ENCODE measurements at regions not wholly inside any gene's neighbourhood (a gene's known extent, or its start where the extent isn't known, plus 50 kb on each side); places are given as distances from the start of the nearest gene placed in this dataset.
A peak's percentile ranks its signal among the peaks of the same experiment; 100 is the strongest.

- Histone ChIP-seq H3K4me1 (no peaks in the 10 kb centered on the region), H3K9me3 (no peaks in the 10 kb centered on the region), H3K36me3 (no peaks in the 10 kb centered on the region), H3K27ac (no peak overlapping the region), H3K4me3 (no peak overlapping the region), H3K27me3 (no peaks in the 10 kb centered on the region)
- no peak for DNase-seq (ENCODE audit: low spot score)
- TF ChIP-seq, protein P1, sequence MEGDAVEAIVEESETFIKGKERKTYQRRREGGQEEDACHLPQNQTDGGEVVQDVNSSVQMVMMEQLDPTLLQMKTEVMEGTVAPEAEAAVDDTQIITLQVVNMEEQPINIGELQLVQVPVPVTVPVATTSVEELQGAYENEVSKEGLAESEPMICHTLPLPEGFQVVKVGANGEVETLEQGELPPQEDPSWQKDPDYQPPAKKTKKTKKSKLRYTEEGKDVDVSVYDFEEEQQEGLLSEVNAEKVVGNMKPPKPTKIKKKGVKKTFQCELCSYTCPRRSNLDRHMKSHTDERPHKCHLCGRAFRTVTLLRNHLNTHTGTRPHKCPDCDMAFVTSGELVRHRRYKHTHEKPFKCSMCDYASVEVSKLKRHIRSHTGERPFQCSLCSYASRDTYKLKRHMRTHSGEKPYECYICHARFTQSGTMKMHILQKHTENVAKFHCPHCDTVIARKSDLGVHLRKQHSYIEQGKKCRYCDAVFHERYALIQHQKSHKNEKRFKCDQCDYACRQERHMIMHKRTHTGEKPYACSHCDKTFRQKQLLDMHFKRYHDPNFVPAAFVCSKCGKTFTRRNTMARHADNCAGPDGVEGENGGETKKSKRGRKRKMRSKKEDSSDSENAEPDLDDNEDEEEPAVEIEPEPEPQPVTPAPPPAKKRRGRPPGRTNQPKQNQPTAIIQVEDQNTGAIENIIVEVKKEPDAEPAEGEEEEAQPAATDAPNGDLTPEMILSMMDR (IDR thresholded peaks at IDR 0.05): no peak
These were observed 382.2 kb upstream of the CDH6 start for GRCh38 chr5:30811298-30811697.

- Histone ChIP-seq H3K4me3 (no peak overlapping the region), H3K36me3 (no peaks in the 10 kb centered on the region), H3K27ac (no peak overlapping the region), H3K4me1 (no peaks in the 10 kb centered on the region), H3K9me3 (no peaks in the 10 kb centered on the region), H3K27me3 (no peaks in the 10 kb centered on the region)
- TF ChIP-seq, protein P1 (IDR thresholded peaks at IDR 0.05): no peak
- no peak for DNase-seq (ENCODE audit: low spot score)
These were observed 383.6 kb upstream of the CDH6 start for GRCh38 chr5:30809933-30810332.

DNA sequence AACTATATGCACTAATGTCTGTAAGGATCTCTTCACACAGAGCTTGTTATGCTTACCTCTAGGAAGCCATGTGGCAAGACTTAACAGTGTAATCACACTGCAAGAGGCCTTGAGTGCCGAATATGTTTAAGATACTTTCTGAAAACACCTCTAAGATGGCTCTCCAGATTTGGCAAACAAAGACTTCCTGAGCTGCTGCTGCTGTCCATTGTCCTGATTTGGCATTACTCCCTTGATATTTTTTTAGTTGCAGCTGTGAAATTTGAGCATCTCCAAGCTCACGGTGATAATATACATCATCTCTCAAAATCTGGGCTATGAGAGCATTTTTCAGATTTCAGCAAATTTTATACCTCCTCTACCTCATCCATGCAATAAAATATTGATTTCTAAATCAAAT, 384.5 kb upstream of the CDH6 start:
- Histone ChIP-seq H3K9me3 (no peaks in the 10 kb centered on the region), H3K4me3 (no peak overlapping the region), H3K27ac (no peak overlapping the region), H3K36me3 (no peaks in the 10 kb centered on the region), H3K27me3 (no peaks in the 10 kb centered on the region), H3K4me1 (no peaks in the 10 kb centered on the region)
- DNase-seq (ENCODE audit: low spot score): no peak
- TF ChIP-seq, protein P1 (IDR thresholded peaks at IDR 0.05): no peak

- Histone ChIP-seq H3K4me1 (no peaks in the 10 kb centered on the region), H3K9me3 (no peaks in the 10 kb centered on the region), H3K27me3 (no peaks in the 10 kb centered on the region), H3K4me3 (no peak overlapping the region), H3K36me3 (no peaks in the 10 kb centered on the region), H3K27ac (no peak overlapping the region)
- TF ChIP-seq, protein P1 (IDR thresholded peaks at IDR 0.05): peak; percentile 26 to 60
- no peak for DNase-seq (ENCODE audit: low spot score)
These were observed 388.6 kb upstream of the CDH6 start for GRCh38 chr5:30804739-30805505.

GRCh38 chr5:30802961-30803705, 390.4 kb upstream of the CDH6 start:
- no peak for DNase-seq (ENCODE audit: low spot score)
- no peaks in the 10 kb centered on the region for H3K4me1 ChIP-seq
- H3K27me3 ChIP-seq: no peaks in the 10 kb centered on the region
- no peak overlapping the region for H3K4me3 ChIP-seq
- no peaks in the 10 kb centered on the region for H3K36me3 ChIP-seq
- no peaks in the 10 kb centered on the region for H3K9me3 ChIP-seq
- no peak overlapping the region for H3K27ac ChIP-seq
- TF ChIP-seq, protein P1 (IDR thresholded peaks at IDR 0.05): no peak
